C4-2B (cell line): ENCODE measurements at regions not wholly inside any gene's neighbourhood (a gene's known extent, or its start where the extent isn't known, plus 50 kb on each side); places are given as distances from the start of the nearest gene placed in this dataset.

Experiments used
- H3K27ac ChIP-seq: fragments of 450-650 bp; 2 replicates; pipeline ENCODE4 v1.5.1; 2017
- ZFX ChIP-seq: fragments of 450-650 bp; IDR thresholded peaks from 2 replicates; pipeline ENCODE4 v1.6.1; 2017
- TF ChIP-seq, protein P1 (sequence below): fragments of 450-650 bp; conservative IDR thresholded peaks from 2 replicates; pipeline ENCODE4 v1.5.1; 2017; ENCODE audit warnings: mild to moderate bottlenecking

- TF ChIP-seq, protein P1, sequence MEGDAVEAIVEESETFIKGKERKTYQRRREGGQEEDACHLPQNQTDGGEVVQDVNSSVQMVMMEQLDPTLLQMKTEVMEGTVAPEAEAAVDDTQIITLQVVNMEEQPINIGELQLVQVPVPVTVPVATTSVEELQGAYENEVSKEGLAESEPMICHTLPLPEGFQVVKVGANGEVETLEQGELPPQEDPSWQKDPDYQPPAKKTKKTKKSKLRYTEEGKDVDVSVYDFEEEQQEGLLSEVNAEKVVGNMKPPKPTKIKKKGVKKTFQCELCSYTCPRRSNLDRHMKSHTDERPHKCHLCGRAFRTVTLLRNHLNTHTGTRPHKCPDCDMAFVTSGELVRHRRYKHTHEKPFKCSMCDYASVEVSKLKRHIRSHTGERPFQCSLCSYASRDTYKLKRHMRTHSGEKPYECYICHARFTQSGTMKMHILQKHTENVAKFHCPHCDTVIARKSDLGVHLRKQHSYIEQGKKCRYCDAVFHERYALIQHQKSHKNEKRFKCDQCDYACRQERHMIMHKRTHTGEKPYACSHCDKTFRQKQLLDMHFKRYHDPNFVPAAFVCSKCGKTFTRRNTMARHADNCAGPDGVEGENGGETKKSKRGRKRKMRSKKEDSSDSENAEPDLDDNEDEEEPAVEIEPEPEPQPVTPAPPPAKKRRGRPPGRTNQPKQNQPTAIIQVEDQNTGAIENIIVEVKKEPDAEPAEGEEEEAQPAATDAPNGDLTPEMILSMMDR = no peak
- no peak for TF ChIP-seq ZFX
- no peak overlapping the region for H3K27ac ChIP-seq
Measured at GRCh38 chr14:51487848-51488247, 163.9 kb upstream of the FRMD6 start.

- no peak for TF ChIP-seq ZFX
- H3K27ac ChIP-seq = no peak overlapping the region
Measured at GRCh38 chr14:51488569-51489220, 163.0 kb upstream of the FRMD6 start.

- TF ChIP-seq, protein P1 = no peak
- no peak for TF ChIP-seq ZFX
- H3K27ac ChIP-seq = no peak overlapping the region
Measured at GRCh38 chr14:51490205-51490604, 161.5 kb upstream of the FRMD6 start.

DNA sequence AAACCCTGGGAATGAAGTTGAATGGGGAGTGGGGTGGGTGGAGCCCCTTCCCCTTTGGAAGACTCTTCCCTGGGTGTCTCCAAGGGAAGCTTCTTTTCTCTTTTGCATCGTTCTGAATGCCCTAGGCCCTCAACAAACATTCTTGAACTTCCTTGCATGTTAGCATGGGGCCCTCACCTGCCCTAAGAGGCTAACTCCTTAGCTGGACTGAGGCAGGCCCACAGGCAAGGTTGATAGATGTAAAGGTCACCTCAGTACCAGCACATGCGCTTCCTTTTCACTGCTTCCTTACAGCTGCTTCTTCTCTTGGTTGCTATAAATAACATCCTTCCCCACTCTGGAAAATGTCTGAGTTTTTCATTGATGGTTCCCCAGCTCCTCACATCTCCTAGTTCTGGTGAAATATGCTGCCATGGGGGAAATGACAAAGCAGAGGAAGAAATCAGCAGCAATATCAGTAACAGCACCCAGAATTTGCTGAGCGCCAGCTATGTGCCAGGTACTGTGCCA lies 160.6 kb upstream of the FRMD6 start:
- TF ChIP-seq, protein P1 = no peak
- TF ChIP-seq ZFX = no peak
- no peak overlapping the region for H3K27ac ChIP-seq

DNA sequence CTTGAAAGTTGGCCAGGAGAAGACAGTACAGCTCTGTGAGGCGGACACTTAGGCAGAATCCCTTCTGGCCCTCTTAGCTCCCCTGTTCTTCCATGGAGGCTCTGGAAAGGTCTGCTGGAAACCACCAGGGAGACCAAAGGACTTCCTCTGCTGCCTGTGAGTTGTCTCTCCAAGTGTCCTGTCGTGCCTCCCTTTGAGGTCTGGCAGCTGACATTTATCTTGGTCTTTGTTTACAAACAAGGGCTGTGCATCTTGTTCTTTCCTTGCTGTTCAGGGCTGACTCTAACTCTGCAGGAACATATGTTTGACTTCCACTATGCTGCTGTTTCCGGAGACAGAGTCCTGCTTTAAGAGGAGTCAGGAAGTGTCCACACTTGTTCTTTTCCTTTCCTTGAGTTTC lies 159.9 kb upstream of the FRMD6 start:
- TF ChIP-seq, protein P1 = no peak
- TF ChIP-seq ZFX = no peak
- no peak overlapping the region for H3K27ac ChIP-seq

- H3K27ac ChIP-seq = no peak overlapping the region
- TF ChIP-seq, protein P1 = no peak
- no peak for TF ChIP-seq ZFX
Measured at GRCh38 chr14:51495319-51495718, 156.4 kb upstream of the FRMD6 start.

DNA sequence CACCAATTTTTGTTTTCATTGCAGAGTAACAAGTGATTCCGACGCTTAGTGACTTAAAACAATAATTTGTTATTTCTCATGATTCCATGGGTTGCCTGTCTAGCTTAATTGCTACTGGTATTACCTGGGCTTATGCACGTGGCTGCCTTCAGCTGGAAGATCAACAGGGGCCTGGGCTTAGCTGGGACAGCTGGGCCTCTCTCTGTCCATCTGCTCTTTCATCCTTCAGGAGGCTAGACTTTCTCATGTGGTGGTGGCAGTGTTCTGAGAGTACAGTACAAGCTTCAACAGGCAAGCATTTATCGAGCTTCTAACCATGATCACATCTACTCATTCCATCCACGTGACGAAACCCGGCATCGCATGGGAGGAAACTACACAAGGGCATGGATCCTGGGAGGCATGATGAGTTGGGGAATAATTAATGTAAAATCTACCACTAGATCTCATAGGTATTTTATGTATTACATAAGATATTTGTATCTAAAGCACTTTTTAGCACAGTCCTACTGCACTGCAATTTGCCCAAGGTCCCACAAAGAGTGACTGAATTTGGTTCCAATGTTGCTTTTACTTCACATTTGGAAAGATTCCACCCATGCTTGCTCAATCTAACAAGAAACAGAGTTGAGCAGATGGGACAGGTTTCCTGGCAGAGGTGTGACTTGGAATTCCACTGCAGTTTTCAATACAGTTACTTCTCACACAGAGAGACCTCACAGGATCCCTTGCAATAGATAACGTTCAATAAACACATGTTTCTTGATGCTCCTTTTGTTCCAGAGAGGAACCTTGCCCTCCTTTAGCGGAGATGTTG lies 153.1 kb upstream of the FRMD6 start:
- H3K27ac ChIP-seq = no peak overlapping the region
- no peak for TF ChIP-seq ZFX
- TF ChIP-seq, protein P1 = no peak
